GM21786 (cell line): ENCODE measurements at regions not wholly inside any gene's neighbourhood (a gene's known extent, or its start where the extent isn't known, plus 50 kb on each side); places are given as distances from the start of the nearest gene placed in this dataset.

Experiments used
- ATAC-seq: cut with Tn5 transposase; IDR thresholded peaks from one replicate; pipeline ENCODE4 v1.9.1; 2021; ENCODE audit not compliant: unreplicated experiment

DNA sequence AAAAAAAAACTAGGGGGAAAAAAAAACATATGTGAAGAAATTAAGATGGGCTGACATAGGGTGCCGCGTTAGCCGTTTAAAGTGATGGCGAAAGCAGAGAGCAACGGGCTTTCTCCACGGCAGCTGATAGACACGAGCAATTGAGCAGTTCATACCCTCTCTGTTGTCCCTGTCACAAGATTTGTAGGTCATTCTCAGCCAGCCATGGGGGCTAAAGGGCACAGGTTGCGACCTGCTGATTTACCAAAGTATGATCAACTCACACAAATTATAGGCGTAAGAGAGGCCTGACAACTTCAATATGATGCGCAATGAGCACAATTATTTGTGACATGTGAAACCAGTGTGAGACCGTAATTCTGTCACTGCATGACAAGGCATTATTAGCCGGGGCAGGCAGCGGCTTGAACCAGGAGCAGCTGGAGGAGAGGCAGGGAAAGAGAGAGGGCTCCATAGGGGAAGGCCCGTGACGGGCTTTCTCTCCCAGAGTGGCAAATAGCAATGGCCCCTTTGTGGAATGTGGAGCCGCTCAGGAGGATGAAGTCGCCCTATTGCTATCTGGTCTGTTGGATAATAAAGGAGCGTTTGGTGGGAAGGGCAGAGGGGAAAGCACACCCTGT, 195.1 kb upstream of the HABP2 start:
- no peak for ATAC-seq

DNA sequence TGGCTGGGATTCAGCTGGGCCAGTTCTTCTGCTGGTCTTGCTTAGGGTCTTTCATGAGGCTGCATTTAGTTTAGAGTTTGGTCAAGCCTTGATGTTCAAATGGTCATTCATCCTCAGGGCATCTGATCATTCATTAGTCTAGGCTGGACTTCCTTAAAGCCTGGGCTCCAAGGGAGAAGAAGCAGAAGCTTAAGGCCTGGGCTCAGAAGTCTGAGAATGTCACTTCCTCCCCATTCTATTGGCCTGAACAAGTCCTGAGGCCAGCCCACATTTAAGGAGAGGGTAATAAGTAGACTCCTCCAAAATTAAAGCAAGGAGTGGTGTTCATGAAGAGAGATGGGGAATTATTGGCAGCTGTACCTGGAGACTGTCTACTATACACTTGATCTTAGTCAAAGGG, 193.2 kb upstream of the HABP2 start:
- ATAC-seq = no peak

DNA sequence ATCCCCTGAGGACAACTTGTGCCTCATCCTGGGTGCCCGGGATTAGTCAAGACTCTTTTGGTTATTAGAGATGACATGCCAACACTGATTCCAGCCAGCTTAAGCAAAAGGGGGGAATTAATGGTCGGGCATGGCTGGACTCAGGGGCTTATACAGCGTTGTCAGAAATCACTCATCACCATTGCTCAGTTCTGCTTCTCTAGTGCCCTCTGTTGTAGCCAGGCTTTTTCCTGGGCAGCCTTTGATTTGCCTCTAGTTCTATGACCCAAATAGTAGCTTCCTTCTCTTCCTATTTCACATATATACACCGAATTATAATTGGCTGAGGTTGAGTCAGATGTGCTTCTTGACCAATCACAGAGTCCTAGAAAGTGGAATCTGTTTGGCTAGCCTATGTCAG, 192.0 kb upstream of the HABP2 start:
- ATAC-seq = no peak

DNA sequence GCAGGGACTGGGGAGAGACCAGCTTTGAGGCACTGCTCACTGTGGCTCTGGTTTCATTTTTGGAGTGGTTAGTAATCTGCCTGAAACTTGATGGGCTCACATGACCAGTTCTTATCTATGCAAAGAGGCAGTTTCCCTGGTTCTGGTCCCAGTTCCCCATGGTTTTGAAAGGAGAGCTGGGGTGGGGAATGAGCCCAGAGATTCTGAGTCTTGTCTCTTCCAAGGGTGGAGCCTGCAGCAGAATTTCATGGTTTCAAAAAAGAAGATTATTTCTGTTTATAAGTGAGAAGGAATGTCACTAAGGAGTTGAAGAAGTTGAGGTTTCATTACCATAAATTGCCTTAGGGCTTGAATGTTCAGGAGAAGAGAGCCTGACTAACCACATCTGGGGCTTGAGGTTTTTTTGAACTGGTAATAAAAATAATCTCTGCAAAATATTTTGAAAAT, 190.2 kb upstream of the HABP2 start:
- no peak for ATAC-seq

DNA sequence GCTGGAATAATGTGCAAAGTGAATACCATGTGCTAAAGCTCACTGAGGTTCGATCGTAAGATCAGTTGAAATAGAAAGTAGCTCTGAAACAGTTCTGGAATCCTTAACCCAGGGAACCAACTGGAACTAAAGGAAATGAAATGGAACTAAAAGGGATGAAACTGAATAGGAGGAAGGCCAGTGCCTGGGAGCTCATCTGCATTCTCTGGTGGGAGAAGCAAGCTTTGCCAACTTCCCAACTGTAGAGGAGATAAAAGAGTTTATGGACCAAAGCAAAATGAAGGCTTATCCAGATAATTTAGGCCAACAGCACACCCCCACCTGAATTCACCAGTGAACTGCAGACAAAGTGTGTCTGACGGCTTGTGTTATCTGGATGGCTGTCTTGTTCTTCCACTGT, 188.6 kb upstream of the HABP2 start:
- ATAC-seq = no peak

DNA sequence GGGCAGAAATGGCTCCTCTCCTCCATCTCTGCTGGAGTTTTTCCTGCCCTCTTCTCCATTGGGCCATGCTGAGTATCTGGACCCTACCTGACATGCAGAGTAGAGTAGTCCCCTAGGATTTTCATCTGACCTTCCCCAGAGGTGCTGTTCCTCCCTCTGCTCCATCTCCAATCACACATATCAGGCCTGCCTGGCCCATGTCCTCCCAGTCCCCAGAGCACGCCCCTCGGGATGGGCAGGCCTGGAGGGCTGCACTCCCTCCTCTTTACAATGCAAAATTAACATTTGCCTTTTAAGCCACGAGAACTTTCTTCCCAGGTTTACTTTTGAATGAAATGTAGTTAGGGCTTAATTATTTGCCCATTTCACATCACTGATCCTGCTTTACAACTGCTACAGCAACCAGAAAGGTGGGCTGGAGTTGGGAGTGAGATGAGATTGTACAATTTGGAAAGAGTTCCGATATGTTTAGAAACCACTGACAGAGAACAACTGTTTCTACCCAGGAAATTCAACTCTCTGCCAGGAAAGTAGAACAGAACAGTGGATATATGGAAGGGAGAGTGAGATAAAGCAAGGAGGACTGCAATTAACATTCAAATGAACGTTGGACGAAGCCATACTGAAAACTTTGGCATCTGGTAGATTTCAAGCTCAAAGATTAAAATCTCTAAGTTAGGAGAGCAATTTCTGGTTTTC, 184.0 kb upstream of the HABP2 start:
- ATAC-seq = no peak

DNA sequence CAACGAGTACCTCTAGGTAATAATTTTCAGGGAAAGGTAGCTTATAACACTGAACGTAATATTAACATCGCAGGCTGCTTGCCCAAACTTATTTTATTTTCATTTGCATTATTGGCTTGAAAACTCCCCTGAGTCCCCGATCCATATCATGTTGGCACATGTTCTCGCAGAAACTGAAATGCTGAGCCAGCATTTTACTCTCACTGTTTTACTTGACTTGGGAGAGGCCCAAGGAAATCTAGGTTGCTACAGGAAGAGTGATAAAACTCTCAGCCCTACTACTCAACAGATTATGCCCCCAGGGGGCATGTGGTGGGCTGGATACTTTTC, 183.5 kb upstream of the HABP2 start:
- no peak for ATAC-seq

DNA sequence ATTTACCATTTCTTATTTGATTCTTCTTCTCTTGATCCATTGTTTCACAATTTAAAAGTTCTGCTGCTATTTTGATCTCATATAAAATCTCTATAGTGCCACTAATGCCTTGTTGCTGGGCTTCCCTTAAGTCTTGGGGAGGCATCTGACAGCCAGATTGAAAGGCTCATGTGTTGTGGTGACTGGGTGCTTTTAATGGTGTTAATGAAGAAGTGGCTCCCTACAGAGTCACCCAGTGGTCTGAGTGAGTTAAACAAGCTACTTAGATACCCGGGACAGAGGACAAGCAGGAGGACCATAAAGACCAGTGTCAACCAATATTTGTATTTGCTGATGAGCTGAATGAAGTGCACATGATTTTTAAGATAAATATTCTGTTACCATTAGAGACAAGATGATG, 176.4 kb upstream of the HABP2 start:
- no peak for ATAC-seq

DNA sequence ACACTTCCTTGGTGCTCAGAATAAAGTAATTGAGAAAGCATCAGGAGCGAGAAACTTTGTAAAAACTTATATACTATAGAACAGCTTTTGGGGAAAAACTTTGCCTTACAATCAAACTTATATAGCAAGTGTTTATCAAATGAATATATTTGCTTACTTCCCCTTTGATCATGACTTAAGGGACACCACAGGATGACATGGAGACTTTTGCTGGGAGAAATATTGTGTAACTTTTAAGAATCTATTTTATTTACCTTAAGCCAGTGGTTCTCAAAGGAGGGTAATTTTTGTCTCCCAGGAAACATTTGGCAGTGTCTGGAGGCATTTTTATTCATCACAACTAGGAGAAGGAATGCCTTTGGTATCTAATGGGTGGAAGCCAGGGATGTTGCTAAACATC, 173.8 kb upstream of the HABP2 start:
- ATAC-seq = no peak

DNA sequence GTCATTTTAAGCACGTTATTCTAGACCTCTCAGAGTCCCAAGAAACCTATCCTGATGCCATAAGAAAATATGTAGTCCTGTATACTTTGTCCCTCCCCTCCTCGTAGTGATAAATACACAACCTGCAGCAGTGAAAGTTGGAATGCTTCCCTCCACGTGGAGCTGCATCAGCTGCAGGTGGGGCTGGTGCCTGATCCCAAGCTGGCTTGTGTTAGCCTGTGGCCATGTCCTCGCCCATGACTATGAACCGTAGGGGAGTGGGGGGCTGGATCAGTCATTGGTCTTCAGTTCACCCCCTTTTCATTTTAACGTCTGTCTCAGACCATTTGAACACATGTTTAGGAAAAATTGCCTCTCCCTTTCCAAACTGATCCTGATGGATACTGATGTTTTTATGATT, 171.4 kb upstream of the HABP2 start:
- ATAC-seq = no peak

DNA sequence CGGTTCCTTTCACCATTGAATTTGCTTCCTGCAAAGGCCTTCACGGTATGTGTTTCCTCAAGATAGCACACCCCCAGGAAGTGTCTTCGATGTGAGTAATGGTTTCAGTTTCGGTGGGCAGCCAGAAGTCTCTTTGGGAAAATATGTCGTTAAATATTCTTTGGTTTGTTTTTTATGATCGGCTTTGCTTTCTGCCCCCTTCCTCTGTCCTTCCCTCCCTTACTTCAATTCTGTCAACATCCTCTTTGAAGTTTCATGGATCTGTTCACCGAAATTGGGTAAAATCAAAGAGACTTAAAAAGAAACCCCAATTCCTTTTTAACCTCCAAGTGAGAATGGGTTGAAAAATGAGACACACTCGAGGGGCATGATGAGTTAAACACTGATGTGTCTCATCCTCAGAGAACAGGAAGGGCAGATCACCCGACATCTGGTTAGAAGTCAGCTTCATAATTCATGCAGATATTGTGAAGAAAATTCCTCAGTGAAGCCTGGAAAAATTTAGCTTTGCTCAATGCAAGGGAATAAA, 170.8 kb upstream of the HABP2 start:
- no peak for ATAC-seq

DNA sequence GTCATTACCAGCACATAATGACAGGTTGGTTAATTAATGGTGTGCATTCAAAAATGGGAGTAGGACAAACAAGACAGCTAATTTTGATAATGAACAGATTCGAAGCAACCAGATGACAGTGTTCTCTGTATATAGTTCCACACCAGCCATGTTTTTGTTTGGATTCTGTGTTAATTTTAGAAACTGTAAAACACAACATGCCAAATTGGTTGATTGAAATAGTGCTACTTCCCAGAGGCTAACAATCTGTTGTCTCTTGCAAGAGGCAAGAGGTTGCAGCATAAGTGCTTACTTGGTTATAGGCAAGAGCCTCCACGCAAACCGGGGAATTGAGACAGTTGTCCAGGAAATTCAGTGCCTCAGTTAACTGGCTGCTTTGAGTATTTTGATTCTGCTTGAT, 170.2 kb upstream of the HABP2 start:
- ATAC-seq = no peak

DNA sequence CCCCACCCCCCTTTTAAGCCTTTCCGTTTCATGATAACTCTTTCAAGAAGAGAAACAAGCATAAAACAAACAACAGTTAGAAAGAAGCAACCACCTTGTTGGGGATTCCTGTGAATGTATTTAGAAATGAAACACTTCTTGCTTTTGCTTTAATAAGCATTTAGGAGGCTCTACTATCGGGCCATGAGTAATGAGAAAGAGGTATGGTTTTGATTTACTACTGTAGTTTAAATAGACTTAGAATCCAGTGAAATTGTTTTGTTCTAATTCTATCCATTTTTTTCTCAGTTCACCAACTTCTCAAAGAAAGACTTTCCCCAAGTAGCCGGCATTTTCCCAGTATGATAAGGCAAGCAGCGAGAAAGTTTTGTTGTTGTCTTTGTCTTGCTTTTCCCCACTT, 168.7 kb upstream of the HABP2 start:
- no peak for ATAC-seq

DNA sequence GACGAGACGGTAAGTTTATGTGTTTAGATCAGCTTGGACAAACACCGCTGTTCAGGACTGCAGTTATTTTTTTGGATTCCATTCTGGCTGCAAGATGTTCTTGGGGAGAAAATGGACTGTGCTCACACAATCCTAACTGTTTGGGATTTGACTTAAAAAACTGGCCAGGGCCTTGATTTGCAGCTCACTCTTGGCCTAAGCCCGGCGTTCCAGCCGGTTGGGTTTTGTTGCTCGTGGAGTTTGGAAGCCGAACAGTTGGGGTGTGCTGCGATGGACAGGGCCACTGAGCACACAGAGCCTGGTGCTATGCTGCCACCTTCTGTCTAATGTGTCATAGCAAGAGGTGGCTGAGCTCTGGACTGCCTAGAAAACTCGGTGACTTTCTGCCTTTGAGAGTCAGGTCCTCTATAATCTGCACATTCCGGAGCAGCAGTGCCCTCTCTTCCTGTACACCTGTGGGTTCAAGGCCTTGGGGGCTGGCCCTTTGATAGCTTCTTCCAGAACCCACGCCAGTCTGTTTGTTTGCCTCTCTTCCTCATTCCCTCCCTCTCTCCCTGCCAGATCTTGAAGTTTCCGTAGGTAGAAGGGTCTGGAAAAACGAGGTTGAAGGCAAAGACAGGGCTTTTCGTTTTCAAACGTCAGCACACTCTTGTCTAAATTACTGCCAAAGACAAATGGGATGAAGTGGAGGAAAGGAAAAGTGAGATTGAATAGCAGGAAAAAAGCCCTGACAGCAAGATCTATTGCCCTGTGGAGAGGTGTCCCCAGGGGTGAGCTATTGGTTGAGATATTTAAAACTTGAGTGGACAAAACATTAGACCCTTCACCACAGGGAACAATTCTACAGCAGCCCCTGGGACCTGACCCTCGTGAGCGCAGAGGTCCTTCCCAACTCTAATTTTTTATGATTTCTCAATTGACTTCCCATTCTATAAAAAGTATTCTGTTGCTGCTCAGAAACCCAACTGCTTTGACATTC, 167.5 kb upstream of the HABP2 start:
- ATAC-seq = peak; percentile 85

DNA sequence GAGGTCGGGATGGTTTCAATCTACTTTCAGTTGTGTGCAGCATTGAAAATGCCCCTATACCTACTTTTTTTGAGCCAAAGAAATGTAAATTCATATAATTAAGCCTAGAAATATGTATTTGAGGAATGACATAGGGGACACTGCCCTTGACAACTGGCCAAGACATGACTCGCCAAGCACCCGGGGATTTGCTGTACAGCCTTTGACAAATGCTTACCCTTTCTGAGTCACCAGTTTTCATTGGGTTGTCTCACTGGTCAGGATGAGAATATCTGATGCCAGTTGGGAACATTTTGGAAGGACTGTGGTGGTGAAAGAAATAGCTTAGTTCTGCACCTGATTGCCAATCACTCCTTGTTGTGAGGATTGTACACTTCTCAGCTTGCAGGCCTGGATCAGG, 166.8 kb upstream of the HABP2 start:
- ATAC-seq = no peak

DNA sequence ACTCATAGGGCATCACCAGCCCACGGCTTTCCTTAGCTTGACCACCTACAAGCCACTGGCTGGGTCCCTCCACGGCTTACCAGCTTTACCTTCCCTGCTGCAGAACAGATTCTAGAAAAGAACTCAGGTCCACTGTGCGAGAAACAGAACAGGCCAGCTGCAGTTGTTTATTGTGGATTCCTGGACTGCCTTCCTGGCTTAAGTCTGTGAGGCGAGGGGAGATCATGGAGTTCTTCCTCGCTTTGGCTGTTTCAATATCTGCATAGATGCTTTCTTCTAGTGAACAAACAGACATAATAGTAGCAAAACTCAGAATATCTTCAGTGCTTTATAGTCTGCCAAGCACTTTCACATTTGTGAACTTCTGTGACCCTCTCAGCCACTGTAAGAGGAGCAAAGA, 162.9 kb upstream of the HABP2 start:
- no peak for ATAC-seq

DNA sequence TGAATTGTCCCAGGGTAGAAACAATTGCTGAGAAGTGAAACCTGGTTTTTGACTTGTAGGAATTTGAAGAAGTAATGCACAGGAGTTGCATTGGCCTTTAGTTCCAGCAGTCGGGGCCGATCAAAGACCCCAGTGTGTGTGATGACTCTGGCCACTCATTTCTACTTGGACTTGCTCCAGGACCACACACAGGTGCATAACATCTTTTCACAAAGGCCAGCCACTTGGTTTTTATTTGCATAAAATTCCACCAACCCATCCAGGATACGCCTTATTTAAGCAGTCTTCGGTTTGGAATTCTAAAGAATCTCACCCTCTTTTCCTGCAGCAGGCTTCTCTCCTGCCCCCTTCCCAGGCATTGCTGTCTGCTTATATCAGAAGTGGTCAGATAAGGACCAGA, 162.0 kb upstream of the HABP2 start:
- no peak for ATAC-seq

DNA sequence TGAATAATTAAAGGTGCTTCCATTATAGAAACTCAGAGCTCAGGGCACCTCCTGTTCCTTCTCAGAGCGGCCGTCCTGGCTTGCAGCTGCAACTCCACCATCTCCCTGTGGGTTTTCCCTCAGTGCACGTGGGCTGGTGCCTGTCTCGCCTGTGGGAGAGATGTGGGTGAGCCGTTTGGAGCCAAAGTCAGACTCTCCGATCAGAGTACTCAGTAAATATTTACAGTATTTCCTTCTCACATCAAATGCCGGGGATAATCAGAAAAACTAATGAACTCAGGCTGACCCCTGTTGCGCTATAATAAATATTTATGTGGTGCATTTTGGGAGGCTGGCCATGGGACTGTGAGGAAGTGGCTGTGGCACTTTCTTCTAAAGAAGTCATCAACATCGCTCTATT, 155.8 kb upstream of the HABP2 start:
- ATAC-seq = no peak

DNA sequence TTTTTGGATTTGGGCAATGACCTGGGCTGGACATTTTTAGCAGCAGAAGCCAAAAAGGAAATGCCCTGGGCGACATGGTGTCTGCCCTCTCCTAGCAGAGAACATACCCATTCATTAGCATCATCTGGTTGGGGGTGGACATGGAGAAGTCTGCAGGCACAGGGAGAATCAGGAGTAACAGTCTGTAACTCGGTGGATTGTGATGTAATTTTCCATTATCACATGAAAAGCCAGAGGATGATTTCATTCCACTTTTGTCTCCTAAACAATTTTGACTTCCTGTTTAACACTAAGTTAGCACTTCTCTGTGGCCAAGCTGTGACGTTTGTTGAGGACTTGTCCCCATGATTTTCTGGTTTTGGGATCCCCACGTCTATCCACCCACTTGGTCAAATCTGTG, 153.8 kb upstream of the HABP2 start:
- ATAC-seq = no peak

DNA sequence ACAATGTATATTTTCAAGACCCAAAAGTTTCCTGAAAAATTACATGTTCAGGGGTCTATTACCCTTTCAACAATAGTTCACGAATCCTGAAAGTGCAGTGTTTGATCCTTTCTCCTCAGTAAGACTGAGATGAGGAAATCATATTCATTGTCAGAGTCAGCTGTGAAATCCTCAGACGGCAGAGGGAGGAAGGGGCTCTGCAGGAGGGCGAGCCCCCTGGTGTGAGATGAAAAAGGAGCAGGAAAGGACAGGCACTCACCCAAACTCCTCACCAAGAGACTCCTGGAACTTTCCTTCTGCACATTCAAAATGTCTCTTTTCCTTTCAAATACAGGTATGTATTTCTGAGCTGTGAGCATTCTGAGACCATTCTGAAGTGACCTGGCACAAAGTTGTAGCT, 150.3 kb upstream of the HABP2 start:
- ATAC-seq = no peak

DNA sequence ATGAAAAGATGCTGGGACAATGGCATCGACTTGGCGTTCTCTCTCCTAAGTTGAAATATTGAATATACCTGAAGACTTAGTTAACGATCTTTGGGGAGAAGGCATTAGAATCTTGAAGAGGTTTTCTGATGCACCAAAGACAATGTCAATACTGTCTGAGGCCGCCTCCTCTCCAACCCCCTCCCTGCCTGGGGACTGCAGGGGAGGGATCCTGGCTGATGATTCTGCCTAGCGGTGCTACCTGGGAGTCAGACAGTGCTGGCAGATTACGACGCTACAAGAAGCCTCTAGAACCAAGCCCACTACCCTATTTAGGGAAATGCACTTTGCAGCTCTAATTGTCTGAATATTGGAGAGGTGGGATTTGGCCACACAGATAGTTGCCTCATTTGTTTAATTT, 145.6 kb upstream of the HABP2 start:
- no peak for ATAC-seq

DNA sequence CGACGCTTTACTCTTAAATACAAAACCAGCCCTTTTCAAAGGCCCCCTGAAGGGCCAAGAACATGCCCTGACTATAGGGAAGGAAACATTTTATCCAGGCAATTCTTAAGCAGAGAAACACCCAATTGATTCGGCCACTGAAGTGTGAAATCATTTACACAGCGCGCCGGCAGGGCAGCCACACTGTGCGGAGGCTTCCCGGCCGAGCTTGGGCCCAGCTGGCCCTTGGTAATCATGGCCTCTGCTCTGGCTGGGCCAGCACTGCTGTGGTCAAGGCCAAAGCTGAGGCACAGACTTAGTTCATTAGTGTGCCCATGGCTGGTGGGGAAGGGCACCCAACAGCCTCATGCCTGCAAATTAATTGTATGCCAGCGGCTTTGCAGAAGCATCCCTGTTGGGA, 143.7 kb upstream of the HABP2 start:
- ATAC-seq = no peak
